GM18505 (cell line): ENCODE measurements at regions not wholly inside any gene's neighbourhood (a gene's known extent, or its start where the extent isn't known, plus 50 kb on each side); places are given as distances from the start of the nearest gene placed in this dataset.
A peak's percentile ranks its signal among the peaks of the same experiment; 100 is the strongest.

Experiments
- ATAC-seq: cut with Tn5 transposase; IDR thresholded peaks from one replicate; pipeline ENCODE4 v1.9.1; 2021; ENCODE audit not compliant: unreplicated experiment
- POLR2A ChIP-seq: IDR thresholded peaks from 4 replicates; pipeline ENCODE4 v1.6.1; 2011; ENCODE audit warnings: borderline replicate concordance; ENCODE audit not compliant: insufficient read depth, insufficient read length; ENCODE audit errors: extremely low read depth

- TF ChIP-seq POLR2A, result no peak
- ATAC-seq, result no peak
These were observed 220.3 kb downstream of the OR13H1 start for GRCh38 chrX:131764216-131764615.

DNA sequence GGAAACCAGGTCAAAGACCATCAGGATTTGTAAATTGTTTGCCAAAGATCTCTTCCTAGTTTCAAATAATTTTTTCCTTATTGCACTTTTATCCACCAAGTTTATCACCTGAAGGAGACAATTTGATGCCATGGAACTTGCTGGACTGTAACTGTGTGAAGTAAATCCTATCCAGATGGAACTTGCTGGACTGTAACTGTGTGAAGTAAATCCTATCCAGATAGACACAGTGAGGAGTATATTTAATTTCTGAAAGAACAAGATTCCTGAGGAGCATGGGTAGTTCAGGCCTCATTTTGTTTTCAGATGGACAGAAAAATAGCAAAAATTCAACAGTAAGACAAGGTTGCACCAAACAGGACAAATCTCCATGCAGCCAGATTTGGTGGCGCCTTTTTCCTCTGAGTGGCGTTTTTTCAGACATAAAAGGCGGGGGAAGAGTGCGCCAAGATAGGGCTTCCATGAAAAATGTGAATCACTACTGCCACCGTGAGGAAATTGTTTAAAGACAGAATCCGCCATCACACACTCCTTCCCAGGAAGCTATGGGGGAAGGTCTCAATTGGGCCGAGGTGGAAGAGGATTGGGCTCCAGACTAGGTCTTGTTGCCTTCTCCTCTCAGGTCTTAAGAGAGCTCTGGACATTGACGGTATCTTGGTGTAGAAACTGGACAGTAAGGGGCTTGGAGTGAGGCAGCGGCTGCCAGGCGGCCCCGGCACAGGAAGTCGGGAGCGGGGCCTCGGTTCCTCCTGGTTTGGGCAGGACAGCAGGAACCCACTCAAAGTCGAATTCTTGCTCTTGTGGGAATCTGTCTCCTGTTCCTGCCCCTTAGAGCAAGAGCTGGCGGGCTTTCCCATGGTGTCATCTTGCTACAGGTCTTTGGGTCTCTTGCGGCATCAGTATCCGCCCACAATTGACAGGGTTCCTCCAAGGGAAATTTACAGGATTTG is 234.7 kb downstream of the OR13H1 start:
- no peak for TF ChIP-seq POLR2A
- no peak for ATAC-seq

DNA sequence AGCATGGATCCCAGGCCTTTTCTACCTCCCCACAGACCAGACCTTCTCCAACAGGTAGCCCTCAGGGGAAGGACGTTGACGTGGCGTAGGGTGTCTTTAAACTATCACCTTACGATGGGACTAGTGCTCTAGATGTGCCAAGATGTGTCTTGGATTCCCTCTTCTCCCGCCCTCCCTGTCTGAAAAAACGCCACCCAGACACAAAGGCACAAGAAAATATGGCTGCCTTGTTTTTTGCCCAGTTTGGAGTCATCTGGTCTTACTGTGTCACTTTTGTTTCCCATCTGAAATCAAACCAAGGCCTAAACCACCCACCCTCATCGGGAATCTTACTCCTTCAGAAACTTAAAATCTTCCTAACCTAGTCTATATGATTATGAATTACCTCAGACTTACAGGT is 235.4 kb downstream of the OR13H1 start:
- TF ChIP-seq POLR2A, result no peak
- no peak for ATAC-seq

DNA sequence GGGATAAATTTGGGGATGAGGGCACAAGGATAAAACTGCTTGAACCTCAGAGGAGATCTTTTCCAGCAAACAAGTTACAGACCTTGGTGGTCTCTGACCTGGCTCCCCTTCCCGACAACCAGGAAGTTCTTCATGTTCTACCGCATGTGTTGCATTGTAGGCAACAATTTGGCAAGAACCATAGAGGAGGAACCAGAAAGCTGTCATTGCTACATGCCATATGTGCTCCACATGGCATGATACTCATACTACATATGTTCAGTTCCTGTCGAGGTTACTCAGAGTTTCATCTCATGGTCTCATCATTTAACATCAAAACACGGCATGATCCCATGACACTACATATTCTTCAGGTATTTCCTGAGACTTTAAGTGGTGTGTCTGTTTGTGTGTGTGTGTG is 235.9 kb downstream of the OR13H1 start:
- no peak for ATAC-seq
- TF ChIP-seq POLR2A, result no peak

DNA sequence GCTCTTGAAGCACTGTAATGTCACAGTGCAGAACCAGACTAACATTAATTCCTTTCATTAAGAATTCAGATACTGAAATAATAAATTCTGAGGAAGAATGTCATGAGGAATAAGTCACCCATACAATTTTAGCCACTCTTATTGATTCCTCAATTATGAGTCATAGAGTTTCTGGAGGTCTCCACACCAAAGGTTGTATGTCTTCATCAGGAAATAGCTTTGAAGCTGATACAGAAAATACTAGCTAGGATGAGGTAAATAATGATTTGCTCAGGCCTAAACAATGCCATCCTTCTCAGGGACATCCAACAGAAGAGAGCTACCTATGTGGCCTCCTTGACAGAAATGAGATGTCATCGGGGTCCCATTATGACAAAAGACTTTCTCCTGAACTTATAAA is 238.8 kb downstream of the OR13H1 start:
- no peak for TF ChIP-seq POLR2A
- no peak for ATAC-seq

GRCh38 chrX:131783555-131784308 is 239.4 kb upstream of the STK26 start:
- ATAC-seq, result peak; percentile 53

GRCh38 chrX:131789664-131790063 is 233.4 kb upstream of the STK26 start:
- ATAC-seq, result peak; percentile 46
- TF ChIP-seq POLR2A, result no peak

More at GRCh38 chrX:131783555-131784308, 239.4 kb upstream of the STK26 start:
- TF ChIP-seq POLR2A, result no peak

- ATAC-seq, result no peak
- no peak for TF ChIP-seq POLR2A
These were observed 231.3 kb upstream of the STK26 start for GRCh38 chrX:131791608-131792355.

DNA sequence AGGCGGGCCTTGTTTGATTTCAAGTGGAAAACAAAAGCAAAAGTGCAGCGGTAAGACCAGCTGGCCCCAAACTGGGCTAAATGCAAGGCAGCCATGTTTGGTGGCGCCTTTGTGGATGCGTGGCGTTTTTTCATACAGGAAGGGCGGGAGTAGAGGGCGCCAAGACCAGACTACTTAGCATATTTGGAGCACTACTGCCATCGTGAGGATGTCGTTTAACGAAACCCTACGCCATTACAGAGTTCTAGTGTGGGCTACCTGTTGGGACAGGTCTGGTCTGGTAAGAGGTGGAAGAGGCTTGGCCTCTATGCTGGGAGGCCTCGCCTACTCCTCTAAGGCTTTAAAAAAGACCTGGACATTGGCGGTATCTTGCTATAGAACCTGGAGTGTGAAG is 230.7 kb upstream of the STK26 start:
- ATAC-seq, result peak; percentile 64
- no peak for TF ChIP-seq POLR2A

- no peak for TF ChIP-seq POLR2A
- peak; percentile 59 for ATAC-seq
These were observed 230.2 kb upstream of the STK26 start for GRCh38 chrX:131792789-131793462.

GRCh38 chrX:131795442-131796229 is 227.5 kb upstream of the STK26 start:
- no peak for ATAC-seq
- no peak for TF ChIP-seq POLR2A

GRCh38 chrX:131801066-131801465 is 222.0 kb upstream of the STK26 start:
- no peak for ATAC-seq

More at GRCh38 chrX:131801066-131801465, 222.0 kb upstream of the STK26 start:
- no peak for TF ChIP-seq POLR2A
